Stimulated activated effector memory CD8-positive, alpha-beta T cell treated with anti-CD3 and anti-CD28 coated beads, Interleukin-12 subunit alpha, Interleukin-12 subunit beta, amount 100 ng/mL, for 72 hours (primary cell): ENCODE measurements at regions not wholly inside any gene's neighbourhood (a gene's known extent, or its start where the extent isn't known, plus 50 kb on each side); places are given as distances from the start of the nearest gene placed in this dataset.

Experiments used
- ATAC-seq: fragments of 150-1000 bp; cut with Tn5 transposase; 2 replicates; pipeline ENCODE4 v1.10.0; 2021
- DNase-seq, 2 donors: peaks; one replicate each; pipeline ENCODE4 v3.0.0; 2021 to 2022; ENCODE audit warnings: low spot score in 2 of 2
- H3K27ac Mint-ChIP-seq: one replicate; pipeline ENCODE4 v1.8.0; 2022; ENCODE audit warnings: mild to moderate bottlenecking, mixed read lengths
- H3K36me3 Mint-ChIP-seq: one replicate; pipeline ENCODE4 v1.8.0; 2022; ENCODE audit warnings: mild to moderate bottlenecking, mixed read lengths
- H3K4me1 Mint-ChIP-seq: one replicate; pipeline ENCODE4 v1.8.0; 2022; ENCODE audit warnings: mixed read lengths
- H3K4me3 Mint-ChIP-seq: one replicate; pipeline ENCODE4 v1.8.0; 2022; ENCODE audit warnings: mild to moderate bottlenecking, mixed read lengths
- H3K9me3 Mint-ChIP-seq: one replicate; pipeline ENCODE4 v1.8.0; 2022; ENCODE audit warnings: mixed read lengths

DNA sequence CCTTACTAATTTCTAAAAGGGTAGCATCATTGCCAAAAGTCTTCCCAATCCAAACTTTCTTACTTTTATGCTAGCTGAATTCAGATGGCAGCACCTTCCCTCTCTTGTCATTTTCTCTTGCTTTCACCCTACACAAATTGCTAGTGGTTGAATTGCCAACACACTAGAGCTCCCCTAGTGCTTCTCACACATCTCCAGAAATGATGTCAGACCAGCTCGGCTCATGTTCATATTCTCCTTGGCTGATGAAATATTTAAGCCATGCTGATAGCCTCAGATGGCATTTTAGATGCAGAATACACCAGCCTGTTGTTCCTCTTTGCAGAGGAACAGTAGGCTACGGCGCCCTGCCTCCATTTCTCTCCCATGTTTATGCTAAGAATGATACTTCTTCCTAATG, 256.9 kb downstream of the PTBP2 start:
- Mint-ChIP-seq H3K36me3 (no peaks in the 10 kb centered on the region), H3K4me3 (no peak overlapping the region), H3K4me1 (no peaks in the 10 kb centered on the region), H3K9me3 (no peaks in the 10 kb centered on the region), H3K27ac (no peak overlapping the region)
- ATAC-seq (no peak), DNase-seq (no peak)

DNA sequence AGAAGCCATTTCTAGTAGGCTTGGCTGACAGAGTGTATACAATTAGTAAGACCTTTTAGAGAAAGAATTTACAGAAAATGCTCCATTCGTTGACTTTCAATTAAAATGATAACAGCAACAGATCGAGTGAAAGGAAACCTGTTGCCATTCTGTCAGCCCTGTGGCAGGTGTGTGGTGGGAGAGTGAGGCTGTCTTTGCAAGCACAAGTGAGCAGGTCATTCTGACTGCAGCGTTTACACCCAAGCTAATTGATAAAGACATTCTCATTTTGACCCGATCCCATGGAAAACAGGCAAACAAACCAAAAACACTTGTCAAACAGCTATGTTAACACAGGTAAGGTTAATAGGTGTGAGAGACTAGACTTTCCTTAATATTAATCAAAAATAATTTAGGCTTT, 257.3 kb downstream of the PTBP2 start:
- Mint-ChIP-seq H3K36me3 (no peaks in the 10 kb centered on the region), H3K9me3 (no peaks in the 10 kb centered on the region), H3K4me3 (no peak overlapping the region), H3K4me1 (no peaks in the 10 kb centered on the region), H3K27ac (no peak overlapping the region)
- ATAC-seq (no peak), DNase-seq (no peak)

DNA sequence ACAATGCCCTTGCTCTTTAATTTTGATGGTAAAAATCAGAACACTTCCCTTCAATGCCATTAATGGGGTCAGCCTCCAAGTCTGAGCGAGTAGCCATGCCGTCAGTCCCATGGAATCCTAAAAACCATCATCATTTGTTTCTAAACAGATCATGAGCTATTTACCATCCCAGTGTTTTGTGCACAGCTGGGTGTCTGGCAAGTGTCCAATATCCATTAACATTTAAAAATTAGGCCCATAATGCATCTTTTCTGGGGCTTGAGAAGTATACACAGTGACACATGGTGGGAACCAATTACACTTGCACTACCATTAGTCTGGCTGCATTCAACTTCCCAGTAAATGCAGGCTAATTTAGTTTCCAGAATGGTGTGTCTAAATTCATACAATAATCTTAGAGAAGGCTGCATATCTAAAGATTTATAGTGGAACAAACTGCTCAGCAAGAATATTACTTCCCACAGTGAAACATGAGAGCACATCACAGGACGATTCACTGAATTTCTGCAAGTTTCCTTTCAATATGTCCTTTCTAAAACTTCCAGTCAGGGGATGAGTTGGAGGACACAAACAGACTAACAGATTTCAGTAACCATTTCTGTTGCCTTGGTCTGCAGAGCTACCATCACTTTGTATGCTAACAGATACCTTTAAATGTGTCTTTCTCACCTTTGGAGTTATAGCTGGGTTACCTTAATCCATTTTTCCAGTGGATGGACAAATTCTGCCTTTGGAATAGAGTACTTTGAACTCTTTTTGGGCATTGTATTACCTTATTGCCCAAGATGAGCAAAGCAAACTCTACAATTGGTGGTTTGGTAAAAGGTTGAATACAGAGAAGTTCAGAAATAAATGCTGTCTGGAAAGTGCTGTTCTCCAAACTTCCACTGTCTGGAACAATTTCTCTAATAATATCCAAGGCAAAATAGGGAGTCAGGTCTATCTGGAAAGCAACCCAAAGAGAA, 258.0 kb downstream of the PTBP2 start:
- ATAC-seq (no peak), DNase-seq (no peak)
- Mint-ChIP-seq H3K27ac (no peak overlapping the region), H3K4me1 (no peaks in the 10 kb centered on the region), H3K9me3 (no peaks in the 10 kb centered on the region), H3K4me3 (no peak overlapping the region), H3K36me3 (no peaks in the 10 kb centered on the region)

DNA sequence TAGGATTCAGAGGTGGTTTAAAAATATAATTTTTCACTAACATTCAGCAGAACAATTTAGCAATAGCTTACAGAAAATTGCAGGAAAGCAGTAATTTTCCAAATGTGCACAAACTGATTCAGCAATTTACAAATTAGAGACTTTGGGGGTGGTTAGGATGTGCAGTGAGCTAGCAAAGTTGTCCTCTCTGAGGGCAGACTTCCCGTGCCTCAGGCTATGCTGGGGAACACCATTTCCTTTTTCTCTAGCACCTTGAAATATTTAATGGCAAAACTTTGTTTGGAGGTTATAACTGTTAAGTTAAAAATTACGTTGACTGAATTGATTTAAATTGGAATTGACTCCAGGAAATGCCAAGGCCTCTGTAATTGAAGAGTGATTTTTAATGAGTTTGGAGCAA, 258.9 kb downstream of the PTBP2 start:
- H3K27ac Mint-ChIP-seq: no peak overlapping the region
- no peak for ATAC-seq

DNA sequence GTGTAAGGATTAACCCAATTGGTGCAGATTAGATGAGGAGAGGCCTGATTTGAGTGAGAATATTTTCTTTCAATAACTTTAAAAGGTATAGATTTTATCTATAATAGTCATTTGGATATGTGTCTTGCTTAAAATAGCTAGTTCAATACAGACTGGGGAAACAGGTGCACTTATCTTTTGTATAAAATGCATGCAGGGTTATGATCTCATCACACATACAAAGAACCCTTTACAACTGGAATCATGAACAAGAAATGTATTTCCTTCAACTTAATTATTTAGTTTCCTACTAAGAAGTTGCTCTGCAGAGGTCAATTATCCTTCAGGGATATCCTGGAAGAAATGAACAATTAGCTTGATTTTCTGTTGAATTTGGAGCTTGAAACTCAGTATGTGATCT, 259.6 kb downstream of the PTBP2 start:
- H3K36me3 Mint-ChIP-seq: no peaks in the 10 kb centered on the region
- H3K4me3 Mint-ChIP-seq: no peak overlapping the region
- no peak for ATAC-seq
- H3K27ac Mint-ChIP-seq: no peak overlapping the region
- H3K9me3 Mint-ChIP-seq: no peaks in the 10 kb centered on the region
- no peak for DNase-seq
- H3K4me1 Mint-ChIP-seq: no peaks in the 10 kb centered on the region

More for the DNA sequence above, 258.9 kb downstream of the PTBP2 start:
- Mint-ChIP-seq H3K9me3 (no peaks in the 10 kb centered on the region), H3K36me3 (no peaks in the 10 kb centered on the region), H3K4me1 (no peaks in the 10 kb centered on the region), H3K4me3 (no peak overlapping the region)
- no peak for DNase-seq

DNA sequence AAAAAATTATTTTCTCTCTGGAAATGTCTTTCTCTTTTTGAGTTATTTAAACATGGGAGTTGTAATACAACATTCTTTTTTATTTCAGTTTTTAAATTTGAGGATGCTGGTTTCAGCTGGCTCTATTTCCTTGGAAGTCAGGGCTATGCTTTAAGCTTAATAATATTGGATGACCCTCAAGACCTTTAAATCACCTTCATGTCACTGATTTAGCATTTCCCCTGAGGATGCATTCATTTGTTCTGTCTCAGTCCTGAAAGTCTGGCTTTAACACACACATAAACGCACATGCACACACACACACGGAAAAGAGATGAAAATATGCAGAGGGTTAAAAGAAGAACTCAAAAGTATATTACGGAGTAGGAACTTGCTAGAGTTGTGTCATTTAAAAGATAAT, 260.5 kb downstream of the PTBP2 start:
- no peaks in the 10 kb centered on the region for H3K9me3 Mint-ChIP-seq
- H3K4me3 Mint-ChIP-seq: no peak overlapping the region
- no peak for DNase-seq
- ATAC-seq: no peak
- H3K4me1 Mint-ChIP-seq: no peaks in the 10 kb centered on the region
- no peak overlapping the region for H3K27ac Mint-ChIP-seq
- H3K36me3 Mint-ChIP-seq: no peaks in the 10 kb centered on the region

DNA sequence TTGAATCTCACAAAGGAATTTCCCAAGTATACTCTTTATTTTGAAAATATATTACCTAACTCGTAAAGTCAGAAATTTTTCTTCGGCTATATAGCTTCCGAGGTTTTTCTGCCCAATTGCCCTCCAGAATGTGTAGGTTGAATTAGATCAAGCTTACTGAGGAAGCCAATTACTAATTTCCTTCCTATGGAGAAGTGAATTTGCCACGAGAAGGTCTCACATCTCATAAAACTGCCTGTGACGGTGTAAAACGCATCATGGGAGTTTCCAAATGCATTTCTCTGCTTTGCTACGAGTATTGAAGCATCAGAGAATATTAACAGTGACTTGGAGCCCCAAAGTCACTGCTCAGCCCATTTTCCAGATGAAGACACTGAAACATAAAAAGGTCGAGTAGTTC, 262.3 kb downstream of the PTBP2 start:
- Mint-ChIP-seq H3K36me3 (no peaks in the 10 kb centered on the region), H3K27ac (no peak overlapping the region)

DNA sequence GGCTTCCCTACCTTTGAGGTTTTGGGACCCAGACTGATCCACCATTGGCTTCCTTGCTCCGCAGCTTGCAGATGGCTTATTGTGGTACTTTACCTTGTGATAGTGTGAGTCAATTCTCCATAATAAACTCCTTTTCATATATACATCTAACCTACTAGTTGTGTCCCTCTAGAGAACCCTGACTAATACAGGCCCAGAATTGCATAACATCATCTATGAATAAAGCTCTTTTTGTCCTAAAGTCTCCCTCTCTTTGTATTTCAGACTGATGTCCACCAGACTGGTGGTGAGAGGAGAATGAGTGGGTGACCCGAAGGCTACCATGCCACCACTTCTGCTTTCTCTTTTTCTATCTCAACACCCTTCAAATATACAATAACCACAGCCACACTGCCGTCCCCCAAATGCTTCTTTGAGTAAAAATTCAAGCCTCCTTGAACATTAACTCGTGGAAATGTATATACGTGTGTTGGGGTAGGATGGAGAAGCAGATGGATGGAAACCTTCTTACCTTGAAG, 265.7 kb downstream of the PTBP2 start:
- DNase-seq: no peak
- Mint-ChIP-seq H3K36me3 (no peaks in the 10 kb centered on the region), H3K4me3 (no peak overlapping the region), H3K9me3 (no peaks in the 10 kb centered on the region), H3K27ac (no peak overlapping the region), H3K4me1 (no peaks in the 10 kb centered on the region)
- no peak for ATAC-seq

More for the DNA sequence above, 262.3 kb downstream of the PTBP2 start:
- ATAC-seq: no peak
- H3K4me3 Mint-ChIP-seq: no peak overlapping the region
- no peaks in the 10 kb centered on the region for H3K9me3 Mint-ChIP-seq
- no peaks in the 10 kb centered on the region for H3K4me1 Mint-ChIP-seq
- no peak for DNase-seq

DNA sequence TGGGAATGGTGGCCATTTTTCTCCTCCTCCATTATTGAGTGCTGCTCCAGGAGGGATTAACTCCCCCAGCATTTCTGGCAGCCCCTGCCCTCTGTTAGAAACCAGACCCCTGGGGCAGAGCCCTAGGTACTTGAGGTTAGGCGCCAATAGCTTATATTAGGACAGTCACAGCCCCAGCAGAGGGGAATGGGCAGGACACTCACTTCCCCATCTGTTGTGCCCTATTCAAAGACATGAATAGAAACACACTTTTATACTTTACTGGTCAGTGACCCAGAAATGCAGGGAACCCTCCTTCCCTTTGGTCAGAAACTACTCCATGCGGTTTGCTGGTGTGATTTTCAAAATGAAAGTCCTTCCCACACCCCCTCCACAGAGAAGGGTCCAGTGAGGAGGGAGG, 267.7 kb downstream of the PTBP2 start:
- ATAC-seq (no peak), DNase-seq (no peak)
- H3K27ac Mint-ChIP-seq: no peak overlapping the region

DNA sequence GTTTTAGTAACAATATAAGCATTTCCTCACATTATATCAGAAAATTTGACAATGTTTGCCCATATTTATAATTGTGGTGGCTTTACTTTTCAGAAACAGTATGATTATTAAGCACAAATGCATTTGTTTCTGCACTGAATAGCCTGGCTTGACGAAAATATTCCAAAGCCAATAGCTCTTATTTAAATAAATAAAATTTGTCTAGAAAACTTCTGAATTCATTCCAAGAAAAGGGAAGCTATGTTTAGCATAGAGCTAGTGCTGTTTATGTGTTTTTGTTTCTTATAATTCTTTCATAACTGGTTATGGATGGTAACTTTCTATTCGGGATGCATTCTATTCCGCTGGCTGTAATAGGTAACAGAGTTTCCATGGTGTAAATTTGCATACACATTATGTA, 268.6 kb downstream of the PTBP2 start:
- no peak for DNase-seq
- Mint-ChIP-seq H3K9me3 (no peaks in the 10 kb centered on the region), H3K27ac (no peak overlapping the region), H3K4me3 (no peak overlapping the region), H3K4me1 (no peaks in the 10 kb centered on the region), H3K36me3 (no peaks in the 10 kb centered on the region)
- no peak for ATAC-seq

More for the DNA sequence above, 267.7 kb downstream of the PTBP2 start:
- Mint-ChIP-seq H3K36me3 (no peaks in the 10 kb centered on the region), H3K4me1 (no peaks in the 10 kb centered on the region), H3K9me3 (no peaks in the 10 kb centered on the region), H3K4me3 (no peak overlapping the region)

DNA sequence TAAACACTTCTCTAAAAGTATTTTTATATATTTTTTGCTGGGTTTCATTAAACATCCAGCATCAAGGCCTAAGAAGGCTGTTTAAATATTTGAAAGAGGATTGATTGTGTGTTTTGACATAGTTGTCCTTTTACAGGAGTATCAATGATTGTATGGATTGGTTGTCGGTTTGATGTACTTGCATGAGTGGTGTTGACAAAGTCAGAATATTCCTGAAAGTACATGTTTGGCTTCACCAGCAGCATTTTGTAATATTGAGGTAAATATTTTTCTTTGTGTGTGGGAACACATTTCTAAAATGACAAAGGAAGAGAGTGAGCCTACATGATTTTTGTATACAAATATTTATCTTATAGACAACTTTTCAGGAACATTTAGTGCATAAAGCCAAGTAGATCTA, 269.7 kb downstream of the PTBP2 start:
- DNase-seq: no peak
- no peak overlapping the region for H3K27ac Mint-ChIP-seq
- no peaks in the 10 kb centered on the region for H3K36me3 Mint-ChIP-seq
- H3K4me1 Mint-ChIP-seq: no peaks in the 10 kb centered on the region
- no peak for ATAC-seq
- H3K9me3 Mint-ChIP-seq: no peaks in the 10 kb centered on the region
- H3K4me3 Mint-ChIP-seq: no peak overlapping the region

DNA sequence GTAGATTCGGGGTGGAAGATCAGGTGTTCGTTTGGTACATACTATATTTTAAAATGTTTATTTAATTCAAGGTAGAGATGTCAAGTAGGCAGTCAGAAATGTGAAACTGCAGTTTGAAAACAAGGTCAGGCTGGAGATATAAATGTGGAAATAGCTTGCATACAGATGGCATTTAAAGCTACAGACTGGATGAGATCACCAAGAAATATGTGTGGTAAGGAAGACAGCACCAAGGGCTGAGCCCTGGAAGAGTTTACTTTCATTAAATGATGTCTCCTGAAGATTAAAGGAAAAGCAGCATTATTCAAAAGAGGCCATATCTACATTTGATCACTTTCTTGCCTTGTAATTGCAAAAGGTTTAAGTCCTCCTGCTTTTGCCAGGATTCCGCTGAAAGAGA, 271.3 kb downstream of the PTBP2 start:
- Mint-ChIP-seq H3K4me1 (no peaks in the 10 kb centered on the region), H3K4me3 (no peak overlapping the region), H3K36me3 (no peaks in the 10 kb centered on the region), H3K9me3 (no peaks in the 10 kb centered on the region), H3K27ac (no peak overlapping the region)
- no peak for DNase-seq
- no peak for ATAC-seq

DNA sequence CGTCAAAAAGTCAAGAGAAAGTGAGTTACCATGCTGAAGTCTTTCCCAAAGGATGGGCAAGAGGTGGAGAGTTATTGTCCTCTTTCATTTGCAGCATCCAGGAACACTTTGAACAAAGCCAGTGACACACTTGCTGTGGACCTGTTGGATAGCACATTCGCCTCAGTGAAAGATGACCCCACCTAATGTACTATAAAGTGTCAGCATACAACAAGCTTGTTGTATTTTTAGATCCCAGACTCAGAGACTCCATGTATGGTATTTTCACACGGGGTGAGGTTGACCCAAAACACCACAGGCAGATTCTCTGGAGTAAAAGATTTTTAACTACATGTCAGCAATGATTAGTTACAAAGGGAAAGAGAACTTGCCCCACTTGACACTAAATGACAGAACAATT, 273.8 kb downstream of the PTBP2 start:
- no peak overlapping the region for H3K27ac Mint-ChIP-seq
- no peak for ATAC-seq
- DNase-seq: no peak
- H3K4me3 Mint-ChIP-seq: no peak overlapping the region
- H3K9me3 Mint-ChIP-seq: no peaks in the 10 kb centered on the region
- H3K4me1 Mint-ChIP-seq: no peaks in the 10 kb centered on the region
- H3K36me3 Mint-ChIP-seq: no peaks in the 10 kb centered on the region

DNA sequence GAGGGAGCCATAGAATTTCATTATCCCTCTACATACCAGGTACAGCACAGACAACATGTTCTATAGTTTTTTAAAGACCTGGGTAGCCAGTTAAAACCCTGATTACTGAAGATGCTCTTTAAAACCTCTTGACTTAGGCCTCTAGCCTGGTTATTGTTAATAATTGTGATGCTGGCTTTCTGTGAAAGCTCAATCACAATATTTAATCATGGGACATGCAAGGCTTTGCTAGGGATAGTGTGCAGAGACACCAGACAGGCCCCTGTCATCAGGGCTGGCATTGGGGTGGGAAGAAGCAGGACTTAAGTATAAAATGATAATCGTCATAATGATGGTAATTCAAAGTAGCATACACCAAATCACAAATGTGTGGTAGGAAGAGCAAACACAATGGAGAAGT, 274.4 kb downstream of the PTBP2 start:
- DNase-seq (no peak), ATAC-seq (no peak)
- no peaks in the 10 kb centered on the region for H3K36me3 Mint-ChIP-seq
- H3K9me3 Mint-ChIP-seq: no peaks in the 10 kb centered on the region
- no peak overlapping the region for H3K4me3 Mint-ChIP-seq
- H3K27ac Mint-ChIP-seq: no peak overlapping the region
- no peaks in the 10 kb centered on the region for H3K4me1 Mint-ChIP-seq

DNA sequence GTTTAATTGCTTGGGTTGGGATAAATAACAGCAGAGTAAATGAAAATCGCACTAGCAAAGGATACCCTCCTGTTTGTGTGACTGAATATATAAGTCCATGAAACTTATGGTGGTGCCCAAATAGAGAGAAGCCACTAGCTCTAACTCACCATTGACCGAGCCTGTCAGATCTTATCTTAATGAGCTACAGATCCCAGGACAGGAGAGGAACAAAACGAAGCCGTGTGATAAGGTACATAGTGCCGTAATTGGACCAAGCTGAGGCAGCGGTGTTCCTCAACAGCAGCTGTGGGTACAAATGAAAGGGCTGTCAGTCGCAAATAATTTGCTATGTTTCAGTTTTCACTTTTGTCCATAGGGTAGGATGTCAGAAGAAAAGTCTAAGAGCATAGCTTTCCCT, 276.1 kb downstream of the PTBP2 start:
- DNase-seq: no peak
- Mint-ChIP-seq H3K27ac (no peak overlapping the region), H3K36me3 (no peaks in the 10 kb centered on the region), H3K9me3 (peaks cover 4% of the 10 kb centered on the region), H3K4me1 (no peaks in the 10 kb centered on the region), H3K4me3 (no peak overlapping the region)
- ATAC-seq: no peak

DNA sequence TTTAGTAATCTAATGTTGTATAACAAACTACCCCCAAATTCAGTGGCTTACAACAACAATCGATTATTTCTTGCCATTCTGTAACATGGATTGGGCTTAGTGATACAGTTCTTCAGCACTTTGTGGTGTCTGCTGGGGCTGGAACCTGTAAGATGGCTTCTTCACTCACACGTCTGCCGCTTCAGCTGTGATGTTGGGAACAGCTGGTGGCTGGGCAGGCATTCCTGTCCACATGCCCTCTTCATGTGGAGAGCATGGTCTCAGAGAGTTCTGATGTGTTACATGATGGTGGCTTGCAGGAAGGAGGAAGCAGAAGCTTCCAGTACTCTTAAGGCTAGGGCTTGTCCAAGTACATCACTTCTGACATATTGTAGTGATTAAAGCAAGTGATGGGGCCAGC, 276.9 kb downstream of the PTBP2 start:
- Mint-ChIP-seq H3K36me3 (no peaks in the 10 kb centered on the region), H3K27ac (no peak overlapping the region), H3K4me3 (no peak overlapping the region)

More for the DNA sequence above, 276.9 kb downstream of the PTBP2 start:
- H3K9me3 Mint-ChIP-seq: peaks cover 4% of the 10 kb centered on the region
- ATAC-seq (peak; percentile 11), DNase-seq (no peak)
- no peaks in the 10 kb centered on the region for H3K4me1 Mint-ChIP-seq
